Thyroid gland (tissue), 4 donors: ENCODE measurements at regions not wholly inside any gene's neighbourhood (a gene's known extent, or its start where the extent isn't known, plus 50 kb on each side); places are given as distances from the start of the nearest gene placed in this dataset.

Experiments
- DNase-seq, 2 donors: peaks; one replicate each; pipeline ENCODE4 v3.0.0-alpha.2; 2019
- H3K27ac ChIP-seq, 3 donors: fragments of 200-600 bp; sonication (generic); 1 replicate in 2 of 3; 2 replicates in 1 of 3; pipeline ENCODE4 v1.5.1; 2016 to 2019; ENCODE audit warnings: mild to moderate bottlenecking in 1 of 3, moderate library complexity in 1 of 3
- H3K27me3 ChIP-seq: fragments of 200-600 bp; sonication (generic); one replicate; pipeline ENCODE4 v1.5.1; 2019
- H3K36me3 ChIP-seq, 2 donors: fragments of 200-600 bp; sonication (generic); one replicate each; pipeline ENCODE4 v1.5.1; 2016 to 2019
- H3K4me1 ChIP-seq, 2 donors: fragments of 200-600 bp; sonication (generic); one replicate each; pipeline ENCODE4 v1.5.1; 2017 to 2019
- H3K4me3 ChIP-seq, 3 donors: fragments of 200-600 bp; sonication (generic); replicated peaks in 1 of 3; 1 replicate in 2 of 3; 2 replicates in 1 of 3; pipeline ENCODE4 v1.5.1; 2016; ENCODE audit warnings: mild to moderate bottlenecking in 1 of 3
- H3K9me3 ChIP-seq: fragments of 200-600 bp; sonication (generic); one replicate; pipeline ENCODE4 v1.5.1; 2017
- POLR2A ChIP-seq, 2 donors: fragments of 450-650 bp; IDR thresholded peaks; one replicate each; pipeline ENCODE4 v1.6.1; 2017; ENCODE audit warnings: antibody characterized with exemption in 2 of 2, mild to moderate bottlenecking in 2 of 2, moderate library complexity in 1 of 2
- WGBS, 2 donors: methylation state at CpG; one replicate each; pipeline ENCODE4 v1.1.5; 2017; 5-methylcytosine and 5-hydroxymethylcytosine counted together
- intact Hi-C: fragments of 100-400 bp; cut with DNase I; formaldehyde crosslinking; loops from one replicate; pipeline ENCODE4 v1.15.1; 2023
- TF ChIP-seq, protein P1 (sequence below), 6 experiments: fragments of 200-600 bp in 3 of 6; fragments of 450-650 bp in 3 of 6; sonication (generic) in 3 of 6; IDR thresholded peaks; one replicate each; pipeline ENCODE4 v1.5.1; 2016 to 2019; ENCODE audit warnings: antibody characterized with exemption in 6 of 6, mild to moderate bottlenecking in 2 of 6, inconsistent platforms in 1 of 6, moderate library complexity in 1 of 6

- 45 to 67% methylated on average over 1 of the region's 1 CpG for WGBS, 2 donors
- intact Hi-C loops, result no loop called here
- Histone ChIP-seq H3K4me3 (no peak overlapping the region), H3K36me3 (no peaks in the 10 kb centered on the region), H3K27ac (no peak overlapping the region), H3K27me3 (no peaks in the 10 kb centered on the region), H3K9me3 (no peaks in the 10 kb centered on the region), H3K4me1 (no peaks in the 10 kb centered on the region)
- DNase-seq, result no peak
- TF ChIP-seq POLR2A (IDR thresholded peaks at IDR 0.05), result no peak
- TF ChIP-seq, protein P1, sequence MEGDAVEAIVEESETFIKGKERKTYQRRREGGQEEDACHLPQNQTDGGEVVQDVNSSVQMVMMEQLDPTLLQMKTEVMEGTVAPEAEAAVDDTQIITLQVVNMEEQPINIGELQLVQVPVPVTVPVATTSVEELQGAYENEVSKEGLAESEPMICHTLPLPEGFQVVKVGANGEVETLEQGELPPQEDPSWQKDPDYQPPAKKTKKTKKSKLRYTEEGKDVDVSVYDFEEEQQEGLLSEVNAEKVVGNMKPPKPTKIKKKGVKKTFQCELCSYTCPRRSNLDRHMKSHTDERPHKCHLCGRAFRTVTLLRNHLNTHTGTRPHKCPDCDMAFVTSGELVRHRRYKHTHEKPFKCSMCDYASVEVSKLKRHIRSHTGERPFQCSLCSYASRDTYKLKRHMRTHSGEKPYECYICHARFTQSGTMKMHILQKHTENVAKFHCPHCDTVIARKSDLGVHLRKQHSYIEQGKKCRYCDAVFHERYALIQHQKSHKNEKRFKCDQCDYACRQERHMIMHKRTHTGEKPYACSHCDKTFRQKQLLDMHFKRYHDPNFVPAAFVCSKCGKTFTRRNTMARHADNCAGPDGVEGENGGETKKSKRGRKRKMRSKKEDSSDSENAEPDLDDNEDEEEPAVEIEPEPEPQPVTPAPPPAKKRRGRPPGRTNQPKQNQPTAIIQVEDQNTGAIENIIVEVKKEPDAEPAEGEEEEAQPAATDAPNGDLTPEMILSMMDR (IDR thresholded peaks at IDR 0.05), result no peak
Measured at GRCh38 chr10:2688958-2689357, 378.4 kb upstream of the PFKP start.

DNA sequence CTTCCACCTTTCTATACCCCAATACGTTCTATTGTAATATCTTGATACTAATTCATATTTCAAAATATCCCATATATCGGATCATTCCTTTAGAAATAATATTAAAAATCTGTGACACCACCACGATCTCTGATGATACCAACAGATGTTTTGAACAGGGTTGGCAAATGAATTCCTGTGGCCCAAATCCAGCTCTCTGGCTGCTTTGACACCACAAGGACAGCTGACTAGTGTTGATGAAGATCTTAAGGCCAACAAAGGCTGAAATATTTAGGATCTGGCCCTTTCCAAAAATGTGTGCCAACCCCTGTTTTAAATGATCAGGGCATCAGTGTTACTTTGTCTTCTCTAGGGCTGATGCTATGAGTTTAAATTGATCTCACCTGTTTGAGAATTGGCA lies 380.7 kb upstream of the PFKP start:
- no peaks in the 10 kb centered on the region for H3K9me3 ChIP-seq
- intact Hi-C loops, result no loop called here
- H3K4me3 ChIP-seq, result no peak overlapping the region
- no peaks in the 10 kb centered on the region for H3K4me1 ChIP-seq
- H3K27ac ChIP-seq, result no peak overlapping the region
- WGBS, 2 donors, result 87 to 89% methylated on average over 3 of the region's 3 CpGs
- no peak for DNase-seq
- no peaks in the 10 kb centered on the region for H3K36me3 ChIP-seq
- H3K27me3 ChIP-seq, result no peaks in the 10 kb centered on the region
- no peak for TF ChIP-seq POLR2A (IDR thresholded peaks at IDR 0.05)
- TF ChIP-seq, protein P1 (IDR thresholded peaks at IDR 0.05), result no peak

DNA sequence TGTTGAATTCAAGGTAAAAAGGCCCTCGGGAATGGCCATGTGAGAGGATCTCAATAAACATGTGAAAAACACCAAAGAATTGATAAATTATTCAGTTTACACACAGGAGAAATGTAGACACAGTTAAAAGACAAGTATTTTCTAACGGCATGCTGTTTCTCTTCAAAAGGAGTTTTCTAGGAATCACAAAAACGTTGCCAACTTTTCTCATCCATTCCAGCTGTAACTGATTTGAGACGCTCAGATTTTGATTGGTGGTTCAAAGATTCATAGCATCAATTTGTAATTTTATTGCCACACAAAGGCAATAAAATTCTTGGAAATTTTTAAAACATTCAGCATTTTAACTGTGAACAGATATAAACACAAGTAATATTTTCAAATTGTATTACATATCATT lies 384.9 kb upstream of the PFKP start:
- Histone ChIP-seq H3K27me3 (no peaks in the 10 kb centered on the region), H3K36me3 (no peaks in the 10 kb centered on the region), H3K9me3 (no peaks in the 10 kb centered on the region), H3K27ac (no peak overlapping the region), H3K4me3 (no peak overlapping the region), H3K4me1 (peaks cover 0 to 6% of the 10 kb centered on the region in 2 donors)
- DNase-seq, result no peak
- TF ChIP-seq POLR2A (IDR thresholded peaks at IDR 0.05), result no peak
- TF ChIP-seq, protein P1 (IDR thresholded peaks at IDR 0.05), result no peak
- 65 to 72% methylated on average over 4 of the region's 4 CpGs for WGBS, 2 donors
- intact Hi-C loops, result no loop called here

DNA sequence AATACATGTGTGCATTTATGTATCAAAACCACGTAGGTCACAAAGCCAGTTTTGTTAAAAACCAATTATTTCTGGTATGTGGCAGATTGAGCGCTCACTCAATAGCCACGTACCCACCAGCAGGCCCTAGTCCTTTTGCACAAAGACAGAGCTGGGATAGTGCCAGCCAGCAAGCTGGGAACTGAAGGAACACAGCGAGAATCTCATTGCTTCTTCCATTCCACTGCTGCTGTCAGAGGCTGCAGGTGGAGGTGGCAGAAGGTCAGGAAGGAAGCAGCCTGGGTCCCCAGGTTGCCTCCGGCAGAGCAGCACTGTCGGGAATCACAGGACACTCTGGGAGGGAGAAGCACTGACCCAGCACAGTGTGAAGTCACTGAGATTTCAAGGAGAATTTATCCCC lies 385.5 kb upstream of the PFKP start:
- 66 to 74% methylated on average over 6 of the region's 6 CpGs for WGBS, 2 donors

DNA sequence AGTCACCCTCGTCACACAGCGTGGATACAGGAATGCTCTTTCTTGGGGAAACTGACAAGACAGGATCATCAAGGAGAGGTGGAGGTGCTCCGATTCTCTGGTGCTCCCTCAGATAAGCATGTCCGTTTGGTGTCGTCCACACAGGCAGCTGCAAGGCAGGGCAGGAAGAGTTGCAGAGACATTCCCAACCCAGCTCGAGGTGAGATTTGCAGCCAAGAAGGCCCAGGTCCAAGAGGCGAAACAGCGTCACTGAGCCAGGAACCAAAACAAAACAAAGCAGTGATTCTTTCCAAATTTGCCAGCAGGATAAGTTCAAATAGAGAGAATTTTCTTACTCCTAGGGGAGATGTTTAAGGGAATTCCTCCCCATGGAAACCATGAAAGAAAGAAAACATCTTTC lies 386.5 kb upstream of the PFKP start:
- intact Hi-C loops, result no loop called here
- Histone ChIP-seq H3K4me3 (no peak overlapping the region), H3K9me3 (no peaks in the 10 kb centered on the region), H3K4me1 (peaks cover 0 to 6% of the 10 kb centered on the region in 2 donors), H3K27me3 (no peaks in the 10 kb centered on the region), H3K36me3 (no peaks in the 10 kb centered on the region), H3K27ac (no peak overlapping the region)
- DNase-seq, result peak in 1 of 2 donors; percentile 6
- no peak for TF ChIP-seq POLR2A (IDR thresholded peaks at IDR 0.05)
- TF ChIP-seq, protein P1 (IDR thresholded peaks at IDR 0.05), result no peak
- 34 to 56% methylated on average over 8 of the region's 8 CpGs for WGBS, 2 donors

More for the DNA sequence above, 385.5 kb upstream of the PFKP start:
- no peak overlapping the region for H3K27ac ChIP-seq
- no peaks in the 10 kb centered on the region for H3K36me3 ChIP-seq
- no peaks in the 10 kb centered on the region for H3K9me3 ChIP-seq
- intact Hi-C loops, result no loop called here
- TF ChIP-seq POLR2A (IDR thresholded peaks at IDR 0.05), result no peak
- TF ChIP-seq, protein P1 (IDR thresholded peaks at IDR 0.05), result no peak
- peaks cover 0 to 6% of the 10 kb centered on the region in 2 donors for H3K4me1 ChIP-seq
- H3K4me3 ChIP-seq, result no peak overlapping the region
- no peak for DNase-seq
- no peaks in the 10 kb centered on the region for H3K27me3 ChIP-seq
